Lower leg skin (tissue), 3 donors: ENCODE measurements at regions not wholly inside any gene's neighbourhood (a gene's known extent, or its start where the extent isn't known, plus 50 kb on each side); places are given as distances from the start of the nearest gene placed in this dataset.

ENCODE experiments used
- POLR2A ChIP-seq, 2 donors: fragments of 450-650 bp; IDR thresholded peaks; one replicate each; pipeline ENCODE4 v1.6.1; 2016 to 2017; ENCODE audit warnings: antibody characterized with exemption in 2 of 2, mild to moderate bottlenecking in 1 of 2, moderate library complexity in 1 of 2
- TF ChIP-seq, protein P1 (sequence below), 3 donors: fragments of 450-650 bp; IDR thresholded peaks; one replicate each; pipeline ENCODE4 v1.5.1; 2016; ENCODE audit warnings: antibody characterized with exemption in 3 of 3, mild to moderate bottlenecking in 3 of 3, moderate library complexity in 2 of 3

DNA sequence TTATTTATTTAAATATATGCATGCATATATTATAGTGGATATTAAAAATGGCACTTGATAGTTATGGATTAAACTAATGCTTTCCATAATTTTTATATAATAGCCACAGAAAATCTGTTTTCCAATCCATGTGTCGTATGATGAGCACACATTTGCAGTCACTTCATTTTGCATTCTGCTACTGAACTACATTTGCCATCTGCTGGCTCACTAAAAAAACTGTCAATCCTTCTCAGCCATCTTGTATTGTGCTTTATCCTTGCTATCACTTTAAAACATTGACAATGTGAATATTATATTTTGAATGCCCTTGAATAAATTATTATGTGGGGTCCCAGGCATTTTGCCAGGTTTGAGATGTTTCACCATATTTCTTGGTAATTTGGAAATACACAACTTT, 586.6 kb downstream of the DNAH5 start:
- TF ChIP-seq, protein P1, sequence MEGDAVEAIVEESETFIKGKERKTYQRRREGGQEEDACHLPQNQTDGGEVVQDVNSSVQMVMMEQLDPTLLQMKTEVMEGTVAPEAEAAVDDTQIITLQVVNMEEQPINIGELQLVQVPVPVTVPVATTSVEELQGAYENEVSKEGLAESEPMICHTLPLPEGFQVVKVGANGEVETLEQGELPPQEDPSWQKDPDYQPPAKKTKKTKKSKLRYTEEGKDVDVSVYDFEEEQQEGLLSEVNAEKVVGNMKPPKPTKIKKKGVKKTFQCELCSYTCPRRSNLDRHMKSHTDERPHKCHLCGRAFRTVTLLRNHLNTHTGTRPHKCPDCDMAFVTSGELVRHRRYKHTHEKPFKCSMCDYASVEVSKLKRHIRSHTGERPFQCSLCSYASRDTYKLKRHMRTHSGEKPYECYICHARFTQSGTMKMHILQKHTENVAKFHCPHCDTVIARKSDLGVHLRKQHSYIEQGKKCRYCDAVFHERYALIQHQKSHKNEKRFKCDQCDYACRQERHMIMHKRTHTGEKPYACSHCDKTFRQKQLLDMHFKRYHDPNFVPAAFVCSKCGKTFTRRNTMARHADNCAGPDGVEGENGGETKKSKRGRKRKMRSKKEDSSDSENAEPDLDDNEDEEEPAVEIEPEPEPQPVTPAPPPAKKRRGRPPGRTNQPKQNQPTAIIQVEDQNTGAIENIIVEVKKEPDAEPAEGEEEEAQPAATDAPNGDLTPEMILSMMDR (IDR thresholded peaks at IDR 0.05), result no peak
- TF ChIP-seq POLR2A (IDR thresholded peaks at IDR 0.05), result no peak
